CD14-positive monocyte (primary cell): ENCODE measurements at regions not wholly inside any gene's neighbourhood (a gene's known extent, or its start where the extent isn't known, plus 50 kb on each side); places are given as distances from the start of the nearest gene placed in this dataset.

Source experiments
- DNase-seq, 3 donors: peaks; one replicate each; pipeline ENCODE4 v3.0.0-alpha.2; 2011 to 2022
- H2AFZ ChIP-seq: 2 replicates; pipeline ENCODE4 v1.6.0; 2012; ENCODE audit warnings: mild to moderate bottlenecking, low read depth, low read length, inconsistent platforms; ENCODE audit not compliant: insufficient read depth, poor library complexity, severe bottlenecking
- H3K27ac ChIP-seq, 2 donors: 1 replicate in 1 of 2; 2 replicates in 1 of 2; pipeline ENCODE4 v1.5.1; 2012 to 2013; ENCODE audit warnings: low read length in 2 of 2, control low read depth in 1 of 2, inconsistent platforms in 1 of 2, low read depth in 1 of 2, mild to moderate bottlenecking in 1 of 2
- H3K27me3 ChIP-seq, 2 donors: one replicate each; pipeline versions ENCODE4 v1.6.0 to v1.6.1; 2011 to 2013; ENCODE audit warnings: low read length in 2 of 2; ENCODE audit not compliant: control insufficient read depth in 2 of 2, insufficient read depth in 2 of 2
- H3K36me3 ChIP-seq, 2 donors: replicated peaks in 1 of 2; 1 replicate in 1 of 2; 2 replicates in 1 of 2; pipeline versions ENCODE4 v1.5.1 to v1.6.1; 2012 to 2013; ENCODE audit warnings: low read length in 2 of 2, control low read depth in 1 of 2, inconsistent platforms in 1 of 2, mild to moderate bottlenecking in 1 of 2; ENCODE audit not compliant: insufficient read depth in 2 of 2, control insufficient read depth in 1 of 2
- H3K4me1 ChIP-seq, 2 donors: 1 replicate in 1 of 2; 2 replicates in 1 of 2; pipeline versions ENCODE4 v1.5.1 to v1.6.1; 2012 to 2013; ENCODE audit warnings: low read length in 2 of 2, control low read depth in 1 of 2, inconsistent platforms in 1 of 2, mild to moderate bottlenecking in 1 of 2, moderate library complexity in 1 of 2; ENCODE audit not compliant: insufficient read depth in 2 of 2, control insufficient read depth in 1 of 2
- H3K4me2 ChIP-seq: replicated peaks from 2 replicates; pipeline ENCODE3; 2012; ENCODE audit warnings: low read length, moderate library complexity, mild to moderate bottlenecking; ENCODE audit not compliant: poor library complexity, severe bottlenecking; ENCODE audit errors: extremely low read depth
- H3K4me3 ChIP-seq, 3 experiments: fragments of 200-600 bp in 1 of 3; sonication (generic) in 1 of 3; replicated peaks in 1 of 3; 1 replicate in 2 of 3; 2 replicates in 1 of 3; pipeline ENCODE4 v1.5.1; 2011 to 2013; ENCODE audit warnings: low read length in 3 of 3, mild to moderate bottlenecking in 3 of 3, control low read depth in 2 of 3, low read depth in 2 of 3, inconsistent platforms in 1 of 3, moderate library complexity in 1 of 3
- H3K79me2 ChIP-seq: 2 replicates; pipeline ENCODE4 v1.6.0; 2012; ENCODE audit warnings: mild to moderate bottlenecking, control low read depth, inconsistent platforms, low read length, moderate library complexity; ENCODE audit not compliant: insufficient read depth
- H3K9ac ChIP-seq: 2 replicates; pipeline ENCODE4 v1.6.0; 2017; ENCODE audit warnings: low read length, mild to moderate bottlenecking; ENCODE audit not compliant: insufficient read depth, poor library complexity, severe bottlenecking
- H3K9me3 ChIP-seq, 2 donors: replicated peaks in 1 of 2; 1 replicate in 1 of 2; 2 replicates in 1 of 2; pipeline versions ENCODE4 v1.5.1 to v1.6.1; 2012 to 2013; ENCODE audit warnings: low read length in 2 of 2, control low read depth in 1 of 2; ENCODE audit not compliant: control insufficient read depth in 1 of 2, insufficient read depth in 1 of 2
- H4K20me1 ChIP-seq: 2 replicates; pipeline ENCODE4 v1.6.0; 2012; ENCODE audit warnings: mild to moderate bottlenecking, low read length, control low read depth, moderate library complexity; ENCODE audit not compliant: insufficient read depth
- H3K27ac Mint-ChIP-seq, 7 donors: one replicate each; pipeline ENCODE4 v1.8.0; 2020; ENCODE audit warnings: mild to moderate bottlenecking in 7 of 7, mixed read lengths in 7 of 7, moderate library complexity in 6 of 7, inconsistent platforms in 2 of 7
- H3K27me3 Mint-ChIP-seq, 3 donors: one replicate each; pipeline ENCODE4 v1.8.0; 2021 to 2022; ENCODE audit warnings: low read depth in 3 of 3, mild to moderate bottlenecking in 3 of 3, mixed read lengths in 3 of 3, moderate library complexity in 3 of 3, inconsistent platforms in 1 of 3
- H3K36me3 Mint-ChIP-seq, 2 donors: one replicate each; pipeline ENCODE4 v1.8.0; 2020; ENCODE audit warnings: mixed read lengths in 2 of 2, inconsistent platforms in 1 of 2, mild to moderate bottlenecking in 1 of 2
- H3K4me1 Mint-ChIP-seq: one replicate; pipeline ENCODE4 v1.8.0; 2020; ENCODE audit warnings: mild to moderate bottlenecking, mixed read lengths
- H3K4me3 Mint-ChIP-seq, 2 donors: one replicate each; pipeline ENCODE4 v1.8.0; 2020; ENCODE audit warnings: mild to moderate bottlenecking in 2 of 2, mixed read lengths in 2 of 2, moderate library complexity in 1 of 2
- H3K9me3 Mint-ChIP-seq, 7 donors: one replicate each; pipeline ENCODE4 v1.8.0; 2020 to 2022; ENCODE audit warnings: mixed read lengths in 7 of 7, mild to moderate bottlenecking in 6 of 7, moderate library complexity in 6 of 7, inconsistent platforms in 2 of 7
- CTCF ChIP-seq: fragments of 200-600 bp; IDR thresholded peaks from one replicate; pipeline ENCODE4 v1.8.0; 2022; ENCODE audit warnings: antibody characterized with exemption, mild to moderate bottlenecking
- WGBS: methylation state at CpG from one replicate; pipeline ENCODE4 v1.1.5; 2013; ENCODE audit warnings: missing lambda C conversion rate; ENCODE audit not compliant: insufficient coverage; 5-methylcytosine and 5-hydroxymethylcytosine counted together
- intact Hi-C, 2 donors: fragments of 100-400 bp; cut with micrococcal nuclease; formaldehyde crosslinking; loops; one replicate each; pipeline versions ENCODE4 v1.15.0 to v1.15.1; 2023

- Histone ChIP-seq H2AFZ (no peak overlapping the region), H3K9ac (no peak overlapping the region), H3K79me2 (no peaks in the 10 kb centered on the region), H4K20me1 (no peaks in the 10 kb centered on the region), H3K4me2 (no peak overlapping the region), H3K4me1 (no peaks in the 10 kb centered on the region), H3K27me3 (no peaks in the 10 kb centered on the region), H3K9me3 (no peaks in the 10 kb centered on the region), H3K4me3 (no peak overlapping the region), H3K36me3 (no peaks in the 10 kb centered on the region), H3K27ac (no peak overlapping the region)
- peaks cover 0 to 10% (median 1%) of the 10 kb centered on the region in 7 donors for H3K9me3 Mint-ChIP-seq
- TF ChIP-seq CTCF, result no peak
- no peak overlapping the region for H3K4me3 Mint-ChIP-seq
- intact Hi-C loops, result no loop called here
- no peaks in the 10 kb centered on the region for H3K36me3 Mint-ChIP-seq
- no peaks in the 10 kb centered on the region for H3K27me3 Mint-ChIP-seq
- no peaks in the 10 kb centered on the region for H3K4me1 Mint-ChIP-seq
- no CpG with 5 or more reads among the region's 1 CpG for WGBS
- no peak overlapping the region for H3K27ac Mint-ChIP-seq
- no peak for DNase-seq
Measured at GRCh38 chr5:52441768-52442167, 345.9 kb upstream of the ITGA1 start.

- H3K4me3 Mint-ChIP-seq, result no peak overlapping the region
Measured at GRCh38 chr5:52443187-52443586, 344.5 kb upstream of the ITGA1 start.

More at GRCh38 chr5:52443187-52443586, 344.5 kb upstream of the ITGA1 start:
- WGBS, result 100% methylated on average over 2 of the region's 3 CpGs
- Histone ChIP-seq H3K79me2 (no peaks in the 10 kb centered on the region), H3K27ac (no peak overlapping the region), H3K4me2 (no peak overlapping the region), H4K20me1 (no peaks in the 10 kb centered on the region), H3K4me3 (no peak overlapping the region), H2AFZ (no peak overlapping the region), H3K9me3 (no peaks in the 10 kb centered on the region), H3K27me3 (no peaks in the 10 kb centered on the region), H3K9ac (no peak overlapping the region), H3K4me1 (no peaks in the 10 kb centered on the region), H3K36me3 (no peaks in the 10 kb centered on the region)
- Mint-ChIP-seq H3K9me3 (peaks cover 0 to 12% (median 2%) of the 10 kb centered on the region in 7 donors), H3K36me3 (no peaks in the 10 kb centered on the region), H3K27ac (peak overlapping the region in 1 of 7 donors; percentile 34), H3K27me3 (no peaks in the 10 kb centered on the region), H3K4me1 (no peaks in the 10 kb centered on the region)
- no peak for DNase-seq
- no peak for TF ChIP-seq CTCF
- intact Hi-C loops, result no loop called here
